SK-N-SH treated with all-trans-retinoic acid at 6 μM for 48 hours (cell line): ENCODE measurements at regions not wholly inside any gene's neighbourhood (a gene's known extent, or its start where the extent isn't known, plus 50 kb on each side); places are given as distances from the start of the nearest gene placed in this dataset.

Experiments
- ISL1 ChIP-seq: fragments of 250-450 bp; sonication (Bioruptor Pico); IDR thresholded peaks from 2 replicates; pipeline ENCODE4 v2.1.2; 2022; ENCODE audit warnings: mild to moderate bottlenecking, moderate library complexity
- OSR1 ChIP-seq: fragments of 250-450 bp; sonication (Bioruptor Pico); IDR thresholded peaks from 2 replicates; pipeline ENCODE4 v1.8.0; 2022; ENCODE audit warnings: moderate library complexity, mild to moderate bottlenecking, inconsistent platforms
- RARB ChIP-seq: fragments of 250-450 bp; sonication (Bioruptor Pico); IDR thresholded peaks from 2 replicates; pipeline ENCODE4 v1.8.0; 2021; ENCODE audit warnings: mild to moderate bottlenecking, moderate library complexity
- SNAI2 ChIP-seq: fragments of 250-450 bp; sonication (Bioruptor Pico); IDR thresholded peaks from 2 replicates; pipeline ENCODE4 v1.5.0; 2020; ENCODE audit warnings: mild to moderate bottlenecking, moderate library complexity
- ZC3H10 ChIP-seq: fragments of 250-450 bp; sonication (Bioruptor Pico); IDR thresholded peaks from 2 replicates; pipeline ENCODE4 v1.5.1; 2021; ENCODE audit warnings: mild to moderate bottlenecking, moderate library complexity
- ZFP3 ChIP-seq: fragments of 250-450 bp; sonication (Bioruptor Pico); IDR thresholded peaks from 2 replicates; pipeline ENCODE4 v1.5.0; 2020; ENCODE audit warnings: mild to moderate bottlenecking, moderate library complexity
- ZNF70 ChIP-seq: fragments of 450-650 bp; formaldehyde crosslinking; IDR thresholded peaks from 2 replicates; pipeline ENCODE4 v1.5.0; 2020; ENCODE audit warnings: mild to moderate bottlenecking, moderate library complexity
- TF ChIP-seq, protein P1 (sequence below): fragments of 250-450 bp; sonication (Bioruptor Pico); IDR thresholded peaks from 2 replicates; pipeline ENCODE4 v1.8.0; 2021; ENCODE audit warnings: low read depth, mild to moderate bottlenecking, moderate library complexity, borderline replicate concordance
- TF ChIP-seq, protein P2 (sequence below): fragments of 250-450 bp; sonication (Bioruptor Pico); IDR thresholded peaks from 2 replicates; pipeline ENCODE4 v1.8.0; 2020; ENCODE audit warnings: mild to moderate bottlenecking, moderate library complexity, borderline replicate concordance

GRCh38 chr9:99425124-99425523, 203.0 kb downstream of the SEC61B start:
- TF ChIP-seq ISL1 (CRISPR knock-in tag): no peak
- no peak for TF ChIP-seq SNAI2 (CRISPR knock-in tag)
- TF ChIP-seq, protein P1, sequence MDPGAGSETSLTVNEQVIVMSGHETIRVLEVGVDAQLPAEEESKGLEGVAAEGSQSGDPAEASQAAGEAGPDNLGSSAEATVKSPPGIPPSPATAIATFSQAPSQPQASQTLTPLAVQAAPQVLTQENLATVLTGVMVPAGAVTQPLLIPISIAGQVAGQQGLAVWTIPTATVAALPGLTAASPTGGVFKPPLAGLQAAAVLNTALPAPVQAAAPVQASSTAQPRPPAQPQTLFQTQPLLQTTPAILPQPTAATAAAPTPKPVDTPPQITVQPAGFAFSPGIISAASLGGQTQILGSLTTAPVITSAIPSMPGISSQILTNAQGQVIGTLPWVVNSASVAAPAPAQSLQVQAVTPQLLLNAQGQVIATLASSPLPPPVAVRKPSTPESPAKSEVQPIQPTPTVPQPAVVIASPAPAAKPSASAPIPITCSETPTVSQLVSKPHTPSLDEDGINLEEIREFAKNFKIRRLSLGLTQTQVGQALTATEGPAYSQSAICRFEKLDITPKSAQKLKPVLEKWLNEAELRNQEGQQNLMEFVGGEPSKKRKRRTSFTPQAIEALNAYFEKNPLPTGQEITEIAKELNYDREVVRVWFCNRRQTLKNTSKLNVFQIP (CRISPR knock-in tag): no peak
- no peak for TF ChIP-seq OSR1 (CRISPR knock-in tag)
- no peak for TF ChIP-seq RARB (CRISPR knock-in tag)
- TF ChIP-seq, protein P2, sequence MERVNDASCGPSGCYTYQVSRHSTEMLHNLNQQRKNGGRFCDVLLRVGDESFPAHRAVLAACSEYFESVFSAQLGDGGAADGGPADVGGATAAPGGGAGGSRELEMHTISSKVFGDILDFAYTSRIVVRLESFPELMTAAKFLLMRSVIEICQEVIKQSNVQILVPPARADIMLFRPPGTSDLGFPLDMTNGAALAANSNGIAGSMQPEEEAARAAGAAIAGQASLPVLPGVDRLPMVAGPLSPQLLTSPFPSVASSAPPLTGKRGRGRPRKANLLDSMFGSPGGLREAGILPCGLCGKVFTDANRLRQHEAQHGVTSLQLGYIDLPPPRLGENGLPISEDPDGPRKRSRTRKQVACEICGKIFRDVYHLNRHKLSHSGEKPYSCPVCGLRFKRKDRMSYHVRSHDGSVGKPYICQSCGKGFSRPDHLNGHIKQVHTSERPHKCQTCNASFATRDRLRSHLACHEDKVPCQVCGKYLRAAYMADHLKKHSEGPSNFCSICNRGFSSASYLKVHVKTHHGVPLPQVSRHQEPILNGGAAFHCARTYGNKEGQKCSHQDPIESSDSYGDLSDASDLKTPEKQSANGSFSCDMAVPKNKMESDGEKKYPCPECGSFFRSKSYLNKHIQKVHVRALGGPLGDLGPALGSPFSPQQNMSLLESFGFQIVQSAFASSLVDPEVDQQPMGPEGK: no peak
- TF ChIP-seq ZNF70 (CRISPR knock-in tag): no peak
- no peak for TF ChIP-seq ZFP3 (CRISPR knock-in tag)
- TF ChIP-seq ZC3H10 (CRISPR knock-in tag): no peak
